ENCODE measurements at regions not wholly inside any gene's neighbourhood (a gene's known extent, or its start where the extent isn't known, plus 50 kb on each side); places are given as distances from the start of the nearest gene placed in this dataset.
A peak's percentile ranks its signal among the peaks of the same experiment; 100 is the strongest.
"Not testable (repeated sequence)": the region's sequence is repeated elsewhere in the genome, so short reads cannot be mapped to it uniquely, and the experiment has no call there.

GRCh38 chr2:17010104-17010503, 344.5 kb upstream of the CYRIA start:
- no peak for DNase-seq (ENCODE audit: low read depth in 4 of 4, low spot score in 3 of 4)

GRCh38 chr2:17000184-17000482, 334.5 kb upstream of the CYRIA start:
- DNase-seq (ENCODE audit: low read depth in 4 of 4, low spot score in 3 of 4): no peak

GRCh38 chr2:16999347-17000183, 333.9 kb upstream of the CYRIA start:
- no peak for DNase-seq (ENCODE audit: low read depth in 4 of 4, low spot score in 3 of 4)

- peak; percentile 31 to 65 (median 42) for DNase-seq (ENCODE audit: low read depth in 4 of 4, low spot score in 3 of 4)
Observed at GRCh38 chr2:16978301-16978700, 312.7 kb upstream of the CYRIA start.

GRCh38 chr2:16974688-16975087, 309.1 kb upstream of the CYRIA start:
- DNase-seq (ENCODE audit: low read depth in 4 of 4, low spot score in 3 of 4): no peak

GRCh38 chr2:16973586-16974286, 308.1 kb upstream of the CYRIA start:
- no peak for DNase-seq (ENCODE audit: low read depth in 4 of 4, low spot score in 3 of 4)

- DNase-seq (ENCODE audit: low read depth in 4 of 4, low spot score in 3 of 4): no peak
Observed at GRCh38 chr2:16972276-16972675, 306.6 kb upstream of the CYRIA start.

- DNase-seq (ENCODE audit: low read depth in 4 of 4, low spot score in 3 of 4): no peak
Observed at GRCh38 chr2:16971722-16972234, 306.1 kb upstream of the CYRIA start.

GRCh38 chr2:16970948-16971347, 305.3 kb upstream of the CYRIA start:
- not testable (repeated sequence) for DNase-seq (ENCODE audit: low read depth in 4 of 4, low spot score in 3 of 4)

GRCh38 chr2:16962505-16962904, 296.9 kb upstream of the CYRIA start:
- no peak for DNase-seq (ENCODE audit: low read depth in 4 of 4, low spot score in 3 of 4)

- DNase-seq (ENCODE audit: low read depth in 4 of 4, low spot score in 3 of 4): no peak
Observed at GRCh38 chr2:16960579-16960978, 294.9 kb upstream of the CYRIA start.

- no peak for DNase-seq (ENCODE audit: low read depth in 4 of 4, low spot score in 3 of 4)
Observed at GRCh38 chr2:16958266-16958665, 292.6 kb upstream of the CYRIA start.

- DNase-seq (ENCODE audit: low read depth in 4 of 4, low spot score in 3 of 4): no peak
Observed at GRCh38 chr2:16952805-16953204, 287.2 kb upstream of the CYRIA start.

- DNase-seq (ENCODE audit: low read depth in 4 of 4, low spot score in 3 of 4): no peak
Observed at GRCh38 chr2:16952368-16952767, 286.7 kb upstream of the CYRIA start.

- DNase-seq (ENCODE audit: low read depth in 4 of 4, low spot score in 3 of 4): no peak
Observed at GRCh38 chr2:16950436-16950835, 284.8 kb upstream of the CYRIA start.

- no peak for DNase-seq (ENCODE audit: low read depth in 4 of 4, low spot score in 3 of 4)
Observed at GRCh38 chr2:16948710-16949109, 283.1 kb upstream of the CYRIA start.

- peak in 1 of 4 donors; percentile 12 for DNase-seq (ENCODE audit: low read depth in 4 of 4, low spot score in 3 of 4)
Observed at GRCh38 chr2:16948053-16948452, 282.4 kb upstream of the CYRIA start.

- no peak for DNase-seq (ENCODE audit: low read depth in 4 of 4, low spot score in 3 of 4)
Observed at GRCh38 chr2:16943279-16943958, 277.8 kb upstream of the CYRIA start.

GRCh38 chr2:16940214-16940613, 274.6 kb upstream of the CYRIA start:
- no peak for DNase-seq (ENCODE audit: low read depth in 4 of 4, low spot score in 3 of 4)

- no peak for DNase-seq (ENCODE audit: low read depth in 4 of 4, low spot score in 3 of 4)
Observed at GRCh38 chr2:16939771-16940170, 274.1 kb upstream of the CYRIA start.

- no peak for DNase-seq (ENCODE audit: low read depth in 4 of 4, low spot score in 3 of 4)
Observed at GRCh38 chr2:16933355-16933754, 267.7 kb upstream of the CYRIA start.
